Activated naive CD8-positive, alpha-beta T cell treated with anti-CD3 and anti-CD28 coated beads for 36 hours (primary cell): ENCODE measurements at regions not wholly inside any gene's neighbourhood (a gene's known extent, or its start where the extent isn't known, plus 50 kb on each side); places are given as distances from the start of the nearest gene placed in this dataset.
A peak's percentile ranks its signal among the peaks of the same experiment; 100 is the strongest.

Experiments used
- DNase-seq: peaks from one replicate; pipeline ENCODE4 v3.0.0; 2021
- H3K27ac Mint-ChIP-seq: one replicate; pipeline ENCODE4 v1.8.0; 2022; ENCODE audit warnings: mild to moderate bottlenecking, moderate library complexity, mixed read lengths
- H3K27me3 Mint-ChIP-seq: one replicate; pipeline ENCODE4 v1.8.0; 2022; ENCODE audit warnings: mild to moderate bottlenecking, mixed read lengths
- H3K36me3 Mint-ChIP-seq: one replicate; pipeline ENCODE4 v1.8.0; 2021; ENCODE audit warnings: mild to moderate bottlenecking, mixed read lengths
- H3K4me1 Mint-ChIP-seq: one replicate; pipeline ENCODE4 v1.8.0; 2021; ENCODE audit warnings: mixed read lengths
- H3K4me3 Mint-ChIP-seq: one replicate; pipeline ENCODE4 v1.8.0; 2022; ENCODE audit warnings: mild to moderate bottlenecking, moderate library complexity, mixed read lengths
- H3K9me3 Mint-ChIP-seq: one replicate; pipeline ENCODE4 v1.8.0; 2022; ENCODE audit warnings: mixed read lengths

- no peak for DNase-seq
- H3K4me1 Mint-ChIP-seq: no peaks in the 10 kb centered on the region
- H3K4me3 Mint-ChIP-seq: no peak overlapping the region
- H3K36me3 Mint-ChIP-seq: no peaks in the 10 kb centered on the region
- peaks cover 2% of the 10 kb centered on the region for H3K9me3 Mint-ChIP-seq
- H3K27me3 Mint-ChIP-seq: no peaks in the 10 kb centered on the region
- no peak overlapping the region for H3K27ac Mint-ChIP-seq
These were observed 281.8 kb downstream of the MTRR start for GRCh38 chr5:8150791-8151190.

GRCh38 chr5:8156706-8157105 lies 287.8 kb downstream of the MTRR start:
- Mint-ChIP-seq H3K4me1 (no peaks in the 10 kb centered on the region), H3K36me3 (no peaks in the 10 kb centered on the region), H3K27ac (no peak overlapping the region), H3K4me3 (no peak overlapping the region), H3K9me3 (no peaks in the 10 kb centered on the region), H3K27me3 (no peaks in the 10 kb centered on the region)
- DNase-seq: no peak

GRCh38 chr5:8157320-8157822 lies 288.4 kb downstream of the MTRR start:
- H3K27me3 Mint-ChIP-seq: no peaks in the 10 kb centered on the region
- no peak overlapping the region for H3K4me3 Mint-ChIP-seq
- H3K27ac Mint-ChIP-seq: no peak overlapping the region
- no peaks in the 10 kb centered on the region for H3K9me3 Mint-ChIP-seq
- no peaks in the 10 kb centered on the region for H3K36me3 Mint-ChIP-seq
- H3K4me1 Mint-ChIP-seq: no peaks in the 10 kb centered on the region
- DNase-seq: no peak

DNA sequence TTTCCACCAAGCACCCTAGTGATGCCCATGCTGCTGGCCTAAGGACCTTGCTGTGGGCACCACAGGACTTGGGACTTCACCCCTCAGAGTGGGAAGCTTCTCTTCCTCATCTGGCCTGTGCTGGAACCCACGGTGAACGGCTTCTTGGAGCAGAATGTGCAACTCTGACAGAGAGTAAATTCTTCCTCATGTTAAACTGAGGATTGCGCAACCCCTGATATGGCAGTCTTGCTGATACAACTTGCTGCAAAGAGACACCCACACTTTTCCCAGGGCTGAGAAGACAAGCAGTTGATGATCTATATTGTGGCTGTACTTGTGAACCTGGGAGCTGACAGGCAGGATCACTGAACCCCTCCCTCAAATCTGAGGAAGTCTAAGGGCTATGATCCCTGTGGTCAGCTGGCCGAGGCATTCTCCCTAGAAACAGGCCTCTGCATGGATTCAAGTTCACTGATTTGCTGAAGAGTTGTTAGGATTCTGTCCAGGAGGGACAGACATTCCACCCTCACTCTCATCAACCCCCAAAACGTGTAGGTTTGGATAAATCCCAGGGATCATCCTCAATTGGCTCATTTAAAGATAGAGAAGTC lies 307.2 kb downstream of the MTRR start:
- H3K27me3 Mint-ChIP-seq: no peaks in the 10 kb centered on the region
- no peak for DNase-seq
- no peaks in the 10 kb centered on the region for H3K36me3 Mint-ChIP-seq
- no peak overlapping the region for H3K4me3 Mint-ChIP-seq
- H3K4me1 Mint-ChIP-seq: no peaks in the 10 kb centered on the region
- no peak overlapping the region for H3K27ac Mint-ChIP-seq
- peaks cover 2% of the 10 kb centered on the region for H3K9me3 Mint-ChIP-seq

- Mint-ChIP-seq H3K36me3 (no peaks in the 10 kb centered on the region), H3K4me1 (no peaks in the 10 kb centered on the region), H3K9me3 (no peaks in the 10 kb centered on the region), H3K4me3 (no peak overlapping the region), H3K27me3 (peaks cover 4% of the 10 kb centered on the region), H3K27ac (no peak overlapping the region)
- peak; percentile 23 for DNase-seq
These were observed 315.6 kb downstream of the MTRR start for GRCh38 chr5:8184455-8185063.

DNA sequence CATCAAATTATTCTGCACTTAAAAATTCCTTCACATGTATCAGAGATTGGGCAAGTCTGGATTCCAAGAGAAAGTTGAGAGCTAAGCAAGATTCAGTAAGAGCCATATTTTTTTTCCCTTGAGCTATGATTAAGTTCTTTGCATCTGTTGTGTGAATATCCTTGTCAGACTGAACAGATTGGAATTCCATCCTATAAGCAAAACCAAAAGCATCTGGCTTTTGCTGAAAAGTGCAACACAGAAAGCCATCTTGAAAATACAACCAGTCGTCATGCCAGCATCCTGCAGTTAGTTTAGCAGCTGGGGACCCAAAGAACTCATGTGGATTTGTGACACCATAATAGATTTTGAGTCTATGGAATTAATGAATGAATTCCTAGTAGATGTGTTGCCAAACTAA lies 316.9 kb downstream of the MTRR start:
- Mint-ChIP-seq H3K9me3 (no peaks in the 10 kb centered on the region), H3K36me3 (no peaks in the 10 kb centered on the region), H3K27ac (no peak overlapping the region), H3K27me3 (peaks cover 4% of the 10 kb centered on the region), H3K4me1 (no peaks in the 10 kb centered on the region), H3K4me3 (no peak overlapping the region)
- no peak for DNase-seq

- no peaks in the 10 kb centered on the region for H3K4me1 Mint-ChIP-seq
- DNase-seq: no peak
- H3K9me3 Mint-ChIP-seq: peaks cover 2% of the 10 kb centered on the region
- H3K27ac Mint-ChIP-seq: no peak overlapping the region
- H3K36me3 Mint-ChIP-seq: no peaks in the 10 kb centered on the region
- H3K27me3 Mint-ChIP-seq: peaks cover 4% of the 10 kb centered on the region
- no peak overlapping the region for H3K4me3 Mint-ChIP-seq
These were observed 320.1 kb downstream of the MTRR start for GRCh38 chr5:8188874-8189565.

- H3K4me3 Mint-ChIP-seq: no peak overlapping the region
- no peaks in the 10 kb centered on the region for H3K27me3 Mint-ChIP-seq
- no peak for DNase-seq
- H3K9me3 Mint-ChIP-seq: peaks cover 3% of the 10 kb centered on the region
- no peaks in the 10 kb centered on the region for H3K36me3 Mint-ChIP-seq
- H3K4me1 Mint-ChIP-seq: no peaks in the 10 kb centered on the region
- no peak overlapping the region for H3K27ac Mint-ChIP-seq
These were observed 323.9 kb downstream of the MTRR start for GRCh38 chr5:8192840-8193239.

DNA sequence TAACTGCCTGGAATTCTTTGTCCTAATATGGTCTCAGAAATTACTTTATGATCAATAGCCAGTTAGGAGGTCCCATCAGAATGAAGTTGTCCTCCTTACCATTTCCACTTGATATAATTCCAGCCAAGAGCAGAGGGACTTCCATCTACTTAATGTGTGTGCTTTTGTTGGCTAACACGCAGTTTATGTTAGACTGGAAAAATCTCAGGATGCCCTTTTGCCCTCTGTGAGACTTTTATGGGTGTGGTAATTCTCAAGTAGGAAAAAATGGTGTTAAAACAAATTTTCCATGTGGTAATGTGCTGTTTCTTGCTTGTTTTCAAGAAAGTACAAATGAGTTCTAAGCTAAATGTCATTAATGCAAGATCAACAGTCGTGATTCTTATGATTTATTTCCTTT lies 327.1 kb downstream of the MTRR start:
- no peak overlapping the region for H3K27ac Mint-ChIP-seq
- H3K4me3 Mint-ChIP-seq: no peak overlapping the region
- no peaks in the 10 kb centered on the region for H3K27me3 Mint-ChIP-seq
- DNase-seq: no peak
- H3K4me1 Mint-ChIP-seq: no peaks in the 10 kb centered on the region
- no peaks in the 10 kb centered on the region for H3K36me3 Mint-ChIP-seq
- peaks cover 3% of the 10 kb centered on the region for H3K9me3 Mint-ChIP-seq

DNA sequence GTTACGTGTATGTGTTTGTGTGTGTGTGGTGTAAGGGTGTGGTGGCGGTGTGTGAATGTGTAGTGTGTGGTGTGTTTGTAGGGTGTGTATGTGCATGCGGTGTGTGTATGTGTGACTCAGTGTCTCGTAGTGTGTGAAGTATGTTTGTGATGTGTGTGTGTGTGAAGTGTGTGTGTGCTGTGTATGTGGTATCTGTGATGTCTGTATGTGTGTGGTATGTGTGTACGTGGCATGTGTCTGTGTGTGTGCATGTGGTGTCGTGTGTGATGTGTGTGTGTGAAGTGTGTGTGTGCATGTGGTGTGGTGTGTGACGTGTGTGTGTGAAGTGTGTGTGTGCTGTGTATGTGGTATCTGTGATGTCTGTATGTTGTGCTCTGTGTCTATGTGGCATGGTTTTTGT lies 339.4 kb downstream of the MTRR start:
- Mint-ChIP-seq H3K36me3 (no peaks in the 10 kb centered on the region), H3K27me3 (no peaks in the 10 kb centered on the region), H3K4me3 (no peak overlapping the region), H3K4me1 (no peaks in the 10 kb centered on the region), H3K27ac (no peak overlapping the region), H3K9me3 (no peaks in the 10 kb centered on the region)
- DNase-seq: no peak

- H3K27ac Mint-ChIP-seq: no peak overlapping the region
- H3K4me3 Mint-ChIP-seq: no peak overlapping the region
- H3K9me3 Mint-ChIP-seq: no peaks in the 10 kb centered on the region
- no peaks in the 10 kb centered on the region for H3K27me3 Mint-ChIP-seq
- H3K36me3 Mint-ChIP-seq: no peaks in the 10 kb centered on the region
- H3K4me1 Mint-ChIP-seq: no peaks in the 10 kb centered on the region
- no peak for DNase-seq
These were observed 340.6 kb downstream of the MTRR start for GRCh38 chr5:8209500-8209899.

- H3K27me3 Mint-ChIP-seq: peaks cover 4% of the 10 kb centered on the region
- no peaks in the 10 kb centered on the region for H3K36me3 Mint-ChIP-seq
- no peaks in the 10 kb centered on the region for H3K4me1 Mint-ChIP-seq
- no peak for DNase-seq
- no peak overlapping the region for H3K27ac Mint-ChIP-seq
- no peak overlapping the region for H3K4me3 Mint-ChIP-seq
- H3K9me3 Mint-ChIP-seq: no peaks in the 10 kb centered on the region
These were observed 344.8 kb downstream of the MTRR start for GRCh38 chr5:8213701-8214240.

GRCh38 chr5:8216921-8217320 lies 348.0 kb downstream of the MTRR start:
- Mint-ChIP-seq H3K9me3 (peaks cover under 1% of the 10 kb centered on the region), H3K27me3 (peaks cover 4% of the 10 kb centered on the region), H3K4me1 (no peaks in the 10 kb centered on the region), H3K36me3 (no peaks in the 10 kb centered on the region), H3K27ac (no peak overlapping the region), H3K4me3 (no peak overlapping the region)
- DNase-seq: no peak

GRCh38 chr5:8226148-8226547 lies 357.2 kb downstream of the MTRR start:
- no peaks in the 10 kb centered on the region for H3K4me1 Mint-ChIP-seq
- H3K27ac Mint-ChIP-seq: no peak overlapping the region

GRCh38 chr5:8227112-8227511 lies 358.2 kb downstream of the MTRR start:
- no peaks in the 10 kb centered on the region for H3K27me3 Mint-ChIP-seq
- H3K36me3 Mint-ChIP-seq: no peaks in the 10 kb centered on the region
- peaks cover 18% of the 10 kb centered on the region for H3K9me3 Mint-ChIP-seq
- no peak overlapping the region for H3K27ac Mint-ChIP-seq
- no peak for DNase-seq
- no peak overlapping the region for H3K4me3 Mint-ChIP-seq
- H3K4me1 Mint-ChIP-seq: no peaks in the 10 kb centered on the region

More at GRCh38 chr5:8226148-8226547, 357.2 kb downstream of the MTRR start:
- H3K27me3 Mint-ChIP-seq: no peaks in the 10 kb centered on the region
- no peaks in the 10 kb centered on the region for H3K36me3 Mint-ChIP-seq
- no peak for DNase-seq
- H3K9me3 Mint-ChIP-seq: peaks cover 21% of the 10 kb centered on the region
- no peak overlapping the region for H3K4me3 Mint-ChIP-seq
